WTC11 (cell line): ENCODE measurements at regions not wholly inside any gene's neighbourhood (a gene's known extent, or its start where the extent isn't known, plus 50 kb on each side); places are given as distances from the start of the nearest gene placed in this dataset.

ENCODE experiments used
- ATF6 ChIP-seq: sonication (generic); formaldehyde crosslinking; IDR thresholded peaks from 2 replicates; pipeline ENCODE4 v1.8.1; 2023; ENCODE audit warnings: mild to moderate bottlenecking, missing genetic modification reagents
- USF2 ChIP-seq: sonication (generic); formaldehyde crosslinking; IDR thresholded peaks from 2 replicates; pipeline ENCODE4 v1.8.1; 2023; ENCODE audit warnings: mild to moderate bottlenecking, missing genetic modification reagents, moderate library complexity
- ZBTB21 ChIP-seq: sonication (generic); formaldehyde crosslinking; IDR thresholded peaks from 2 replicates; pipeline ENCODE4 v1.8.1; 2023; ENCODE audit warnings: mild to moderate bottlenecking, missing genetic modification reagents, borderline replicate concordance

- TF ChIP-seq ZBTB21 (CRISPR knock-in tag) = no peak
- TF ChIP-seq ATF6 (CRISPR knock-in tag) = no peak
- TF ChIP-seq USF2 (CRISPR knock-in tag) = no peak
These were observed 121.4 kb upstream of the MAFB start for GRCh38 chr20:40810332-40811000.
